A549 (cell line): ENCODE measurements at regions not wholly inside any gene's neighbourhood (a gene's known extent, or its start where the extent isn't known, plus 50 kb on each side); places are given as distances from the start of the nearest gene placed in this dataset.

Experiments used
- ATAC-seq, 2 experiments: fragments of 200-7000 bp in 1 of 2; fragments of >200 bp in 1 of 2; cut with Nextera tagmentation in 1 of 2; cut with Tn5 transposase in 1 of 2; 3 replicates each; pipeline versions ENCODE4 v1.8.0 to v1.9.1; 2018 to 2020; ENCODE audit warnings: mild to moderate bottlenecking in 1 of 2, moderate library complexity in 1 of 2
- CTCF ChIA-PET: fragments of 300-600 bp; sonication (Branson Sonifier 250); formaldehyde crosslinking; extraction: SDS; loops from one replicate; lab custom pipeline; 2021; ENCODE audit warnings: antibody characterized with exemption, inconsistent platforms; lab: Yijun Ruan, JAX
- POLR2A ChIA-PET: fragments of 350-600 bp; formaldehyde crosslinking; extraction: SDS; loops from one replicate; lab custom pipeline; 2021; ENCODE audit warnings: antibody characterized with exemption, inconsistent platforms; lab: Yijun Ruan, JAX
- DNase-seq, 2 experiments: peaks; one replicate each; pipeline versions ENCODE4 v3.0.0 to v3.0.0-alpha.2; 2011 to 2016; ENCODE audit warnings: low read depth in 1 of 2, low spot score in 1 of 2
- FAIRE-seq: peaks from 2 replicates; lab custom pipeline; 2011; peaks lifted over from hg19 to GRCh38; lab: Jason Lieb, UNC
- H3K27ac ChIP-seq, 2 experiments: fragments of >200 bp; sonication (Bioruptor Twin); formaldehyde crosslinking; 3 replicates each; pipeline ENCODE4 v1.5.1; 2016 to 2017
- H3K4me1 ChIP-seq: fragments of >200 bp; sonication (Bioruptor Twin); formaldehyde crosslinking; 3 replicates; pipeline ENCODE4 v1.6.1; 2016
- H3K4me2 ChIP-seq: fragments of >200 bp; sonication (Bioruptor Twin); formaldehyde crosslinking; 3 replicates; pipeline ENCODE4 v1.6.1; 2016
- H3K4me3 ChIP-seq: fragments of >200 bp; sonication (Bioruptor Twin); formaldehyde crosslinking; 3 replicates; pipeline ENCODE4 v1.5.1; 2016
- H3K9me3 ChIP-seq: fragments of >200 bp; sonication (Bioruptor Twin); formaldehyde crosslinking; 3 replicates; pipeline ENCODE4 v1.6.1; 2016
- CEBPB ChIP-seq, 2 experiments: fragments of >200 bp in 1 of 2; sonication (Bioruptor Twin) in 1 of 2; formaldehyde crosslinking in 1 of 2; IDR thresholded peaks; 2 replicates each; pipeline ENCODE4 v1.6.1; 2012 to 2016
- CHD2 ChIP-seq: fragments of 150-350 bp; IDR thresholded peaks from 2 replicates; pipeline ENCODE4 v1.6.1; 2014; ENCODE audit warnings: low read length; ENCODE audit not compliant: partially characterized antibody
- EHMT2 ChIP-seq: fragments of 200-600 bp; sonication (generic); IDR thresholded peaks from 2 replicates; pipeline ENCODE4 v1.6.1; 2016; ENCODE audit warnings: antibody characterized with exemption, low read depth, mild to moderate bottlenecking, moderate library complexity
- FOSL2 ChIP-seq, 2 experiments: fragments of 450-650 bp in 1 of 2; fragments of >200 bp in 1 of 2; sonication (Bioruptor Twin) in 1 of 2; formaldehyde crosslinking; IDR thresholded peaks; 2 replicates each; pipeline versions ENCODE4 v1.5.0 to v1.6.1; 2016 to 2020; ENCODE audit warnings: mild to moderate bottlenecking in 1 of 2, moderate library complexity in 1 of 2
- FOXS1 ChIP-seq: fragments of 250-450 bp; sonication (Bioruptor Pico); IDR thresholded peaks from 2 replicates; pipeline ENCODE4 v1.5.0; 2020; ENCODE audit warnings: mild to moderate bottlenecking, moderate library complexity
- JUN ChIP-seq, 2 experiments: fragments of >200 bp; sonication (Bioruptor Twin); formaldehyde crosslinking; IDR thresholded peaks; 2 replicates in 1 of 2; 3 replicates in 1 of 2; pipeline ENCODE4 v1.6.1; 2016 to 2017
- JUNB ChIP-seq: fragments of >200 bp; sonication (Bioruptor Twin); formaldehyde crosslinking; IDR thresholded peaks from 2 replicates; pipeline ENCODE4 v1.6.1; 2016
- KDM5A ChIP-seq: fragments of 200-600 bp; sonication (generic); IDR thresholded peaks from 2 replicates; pipeline ENCODE4 v1.6.1; 2016; ENCODE audit warnings: antibody characterized with exemption, mild to moderate bottlenecking
- MAFK ChIP-seq: fragments of 450-650 bp; IDR thresholded peaks from 2 replicates; pipeline ENCODE4 v1.6.1; 2014; ENCODE audit not compliant: partially characterized antibody
- NPAS2 ChIP-seq: fragments of 250-450 bp; sonication (Bioruptor Pico); IDR thresholded peaks from 2 replicates; pipeline ENCODE4 v1.8.0; 2022; ENCODE audit warnings: mild to moderate bottlenecking, moderate library complexity, borderline replicate concordance
- RAD21 ChIP-seq, 2 experiments: fragments of >200 bp in 1 of 2; sonication (Bioruptor Twin) in 1 of 2; formaldehyde crosslinking in 1 of 2; IDR thresholded peaks in 1 of 2; conservative IDR thresholded peaks in 1 of 2; 2 replicates in 1 of 2; 3 replicates in 1 of 2; pipeline ENCODE4 v1.6.1; 2012 to 2018; ENCODE audit warnings: inconsistent platforms in 1 of 2
- RARB ChIP-seq: fragments of 250-450 bp; sonication (Bioruptor Pico); IDR thresholded peaks from 2 replicates; pipeline ENCODE4 v1.8.0; 2021; ENCODE audit warnings: mild to moderate bottlenecking, moderate library complexity
- RCOR1 ChIP-seq: fragments of 150-350 bp; IDR thresholded peaks from 2 replicates; pipeline ENCODE4 v1.6.1; 2014; ENCODE audit warnings: antibody characterized with exemption, low read length, low read depth
- RFX5 ChIP-seq: fragments of 450-650 bp; IDR thresholded peaks from 2 replicates; pipeline ENCODE4 v1.7.1; 2014; ENCODE audit warnings: antibody characterized with exemption, mild to moderate bottlenecking, moderate library complexity
- SMC3 ChIP-seq: fragments of >200 bp; sonication (Bioruptor Twin); formaldehyde crosslinking; IDR thresholded peaks from 3 replicates; pipeline ENCODE4 v1.6.1; 2018; ENCODE audit warnings: inconsistent platforms
- SREBF2 ChIP-seq: fragments of 450-650 bp; IDR thresholded peaks from 2 replicates; pipeline ENCODE4 v1.6.1; 2014; ENCODE audit warnings: mild to moderate bottlenecking, moderate library complexity
- ZNF302 ChIP-seq: fragments of 250-450 bp; sonication (Bioruptor Pico); IDR thresholded peaks from 2 replicates; pipeline ENCODE4 v1.9.0; 2021; ENCODE audit warnings: inconsistent platforms, mild to moderate bottlenecking, moderate library complexity
- WGBS: methylation state at CpG from one replicate; pipeline ENCODE4 v1.1.6; 2017; ENCODE audit errors: missing lambda C conversion rate; 5-methylcytosine and 5-hydroxymethylcytosine counted together
- TF ChIP-seq, protein P1 (sequence below): fragments of 250-450 bp; sonication (Bioruptor Pico); IDR thresholded peaks from 2 replicates; pipeline ENCODE4 v1.5.0; 2021; ENCODE audit warnings: mild to moderate bottlenecking, moderate library complexity, borderline replicate concordance
- TF ChIP-seq, protein P2 (sequence below): fragments of 450-650 bp; IDR thresholded peaks from 2 replicates; pipeline ENCODE4 v1.6.1; 2014; ENCODE audit warnings: antibody characterized with exemption
- TF ChIP-seq, protein P3 (sequence below): IDR thresholded peaks from 2 replicates; pipeline ENCODE4 v1.6.1; 2012; ENCODE audit warnings: low read depth, borderline replicate concordance
- TF ChIP-seq, protein P4 (sequence below): fragments of >200 bp; sonication (Bioruptor Twin); formaldehyde crosslinking; IDR thresholded peaks from 3 replicates; pipeline ENCODE4 v1.5.1; 2016
- TF ChIP-seq, protein P5 (sequence below): IDR thresholded peaks from 2 replicates; pipeline ENCODE4 v1.6.1; 2012

DNA sequence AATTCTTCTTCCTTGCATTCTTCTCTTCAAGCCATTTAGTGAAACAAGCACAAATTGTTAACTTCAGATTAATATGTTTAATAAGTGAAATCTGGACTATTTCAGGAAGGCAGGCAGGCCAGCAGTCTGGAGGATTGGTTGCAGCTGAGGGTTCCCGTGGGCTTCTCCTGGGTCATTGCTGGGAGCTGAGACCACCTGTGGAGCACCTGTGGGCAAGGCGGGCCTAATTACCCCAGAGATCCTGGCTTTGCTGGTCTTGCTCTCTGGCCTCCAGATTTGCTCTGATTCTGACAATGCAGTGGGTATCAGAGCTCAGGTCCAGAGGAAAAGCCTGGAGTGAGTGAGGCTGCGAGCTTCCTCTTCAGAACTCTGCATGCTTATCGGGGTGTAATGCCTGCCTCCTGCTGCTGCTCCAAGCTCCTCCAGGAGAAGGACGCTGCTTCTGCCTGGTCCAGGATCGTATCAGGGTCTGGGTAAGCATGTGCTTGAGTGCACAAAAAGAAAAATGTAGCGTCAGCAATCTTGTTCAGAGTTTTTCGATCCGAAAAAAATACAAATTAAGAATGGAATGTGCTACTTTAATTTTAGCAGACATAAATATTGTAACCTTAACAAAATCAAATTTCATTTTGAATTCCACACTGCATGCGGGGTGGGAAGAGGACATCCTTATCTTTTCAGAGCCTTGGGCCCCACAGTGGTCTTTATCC lies 93.8 kb downstream of the TMEM30B start:
- no peak for ATAC-seq
- Histone ChIP-seq H3K4me1 (peaks cover 24% of the 10 kb centered on the region), H3K4me3 (no peak overlapping the region), H3K9me3 (no peaks in the 10 kb centered on the region), H3K27ac (peak overlapping the region; percentile 88 to 95; a peak in 4 of 6 replicates), H3K4me2 (peak overlapping the region; percentile 70; the same call in 2 of the 3 replicates)
- no peak for FAIRE-seq
- ChIA-PET POLR2A (interaction anchor here (0.6 to 2.4 kb wide), 2 partner anchors 207 to 538 kb away, joined by 3 to 12 read pairs; partner anchors contain the start of genes SIX1, SLC38A6 and TRMT5), CTCF (interaction anchor here (0.5 to 1.0 kb wide), 3 partner anchors 162 to 544 kb away, joined by 3 to 7 read pairs (median 4); no protein-coding TSS in a partner anchor)
- 93% methylated on average over 10 of the region's 10 CpGs for WGBS
- no peak for DNase-seq
- TF ChIP-seq NPAS2 (CRISPR knock-in tag) (no peak), RAD21 (conservative IDR thresholded peaks at IDR 0.05 in 1 of 2, IDR thresholded peaks at IDR 0.05 in 1 of 2) (no peak), EHMT2 (no peak), CHD2 (no peak), CEBPB (IDR thresholded peaks at IDR 0.05) (no peak), SMC3 (no peak), MAFK (peak; percentile 91)
- TF ChIP-seq, protein P1, sequence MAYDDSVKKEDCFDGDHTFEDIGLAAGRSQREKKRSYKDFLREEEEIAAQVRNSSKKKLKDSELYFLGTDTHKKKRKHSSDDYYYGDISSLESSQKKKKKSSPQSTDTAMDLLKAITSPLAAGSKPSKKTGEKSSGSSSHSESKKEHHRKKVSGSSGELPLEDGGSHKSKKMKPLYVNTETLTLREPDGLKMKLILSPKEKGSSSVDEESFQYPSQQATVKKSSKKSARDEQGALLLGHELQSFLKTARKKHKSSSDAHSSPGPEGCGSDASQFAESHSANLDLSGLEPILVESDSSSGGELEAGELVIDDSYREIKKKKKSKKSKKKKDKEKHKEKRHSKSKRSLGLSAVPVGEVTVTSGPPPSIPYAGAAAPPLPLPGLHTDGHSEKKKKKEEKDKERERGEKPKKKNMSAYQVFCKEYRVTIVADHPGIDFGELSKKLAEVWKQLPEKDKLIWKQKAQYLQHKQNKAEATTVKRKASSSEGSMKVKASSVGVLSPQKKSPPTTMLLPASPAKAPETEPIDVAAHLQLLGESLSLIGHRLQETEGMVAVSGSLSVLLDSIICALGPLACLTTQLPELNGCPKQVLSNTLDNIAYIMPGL (CRISPR knock-in tag): no peak

DNA sequence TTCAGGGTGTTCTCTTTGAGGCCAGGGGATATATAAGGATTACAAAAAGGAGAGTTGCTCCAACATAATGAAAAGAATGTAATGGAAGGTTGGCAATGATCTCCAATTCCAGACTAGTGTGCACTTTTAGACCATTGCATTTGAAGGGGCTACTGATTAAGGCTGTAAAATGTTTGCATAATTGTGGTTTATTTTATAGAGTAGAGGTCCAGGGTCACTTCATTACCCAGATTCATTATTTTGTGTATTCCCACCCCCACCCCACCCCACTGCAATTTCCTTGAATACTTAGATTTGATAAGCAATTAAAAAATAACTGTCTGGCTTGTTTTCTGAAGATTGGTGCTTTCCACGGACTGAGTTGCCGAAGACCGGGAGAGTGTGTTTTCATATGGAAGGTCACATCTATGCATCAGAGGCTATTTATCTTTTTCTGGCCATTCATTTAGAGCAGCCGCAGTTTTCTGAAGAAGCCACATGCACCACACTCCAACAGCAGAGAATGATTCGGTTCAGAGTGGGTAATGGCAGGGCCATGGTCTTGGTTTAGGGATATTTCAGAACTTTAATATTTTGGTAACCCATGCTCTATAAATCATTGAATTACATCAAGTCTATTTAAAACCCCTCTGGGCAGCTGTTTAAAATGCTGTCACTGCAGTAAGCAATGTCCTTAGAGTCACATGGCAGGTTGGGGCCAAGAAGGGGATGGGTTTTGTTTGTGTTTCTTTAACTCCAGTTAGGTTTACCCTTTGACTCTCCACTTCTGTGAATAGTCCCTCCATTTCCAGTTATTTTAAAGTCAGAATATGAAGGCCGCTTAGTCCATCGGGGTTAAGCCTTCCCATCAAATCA lies 94.6 kb downstream of the TMEM30B start:
- ChIA-PET CTCF (interaction anchor here (0.5 to 1.4 kb wide), 3 partner anchors 161 to 544 kb away, joined by 3 to 4 read pairs (median 3); no protein-coding TSS in a partner anchor), POLR2A (no interaction called here)
- ATAC-seq (no peak), DNase-seq (no peak), FAIRE-seq (no peak)
- H3K4me1 ChIP-seq: peaks cover 24% of the 10 kb centered on the region
- no peak for TF ChIP-seq RARB (CRISPR knock-in tag)
- no peak for TF ChIP-seq FOSL2 (IDR thresholded peaks at IDR 0.05)
- TF ChIP-seq FOSL2 (CRISPR knock-in tag; IDR thresholded peaks at IDR 0.05): no peak
- TF ChIP-seq, protein P2, sequence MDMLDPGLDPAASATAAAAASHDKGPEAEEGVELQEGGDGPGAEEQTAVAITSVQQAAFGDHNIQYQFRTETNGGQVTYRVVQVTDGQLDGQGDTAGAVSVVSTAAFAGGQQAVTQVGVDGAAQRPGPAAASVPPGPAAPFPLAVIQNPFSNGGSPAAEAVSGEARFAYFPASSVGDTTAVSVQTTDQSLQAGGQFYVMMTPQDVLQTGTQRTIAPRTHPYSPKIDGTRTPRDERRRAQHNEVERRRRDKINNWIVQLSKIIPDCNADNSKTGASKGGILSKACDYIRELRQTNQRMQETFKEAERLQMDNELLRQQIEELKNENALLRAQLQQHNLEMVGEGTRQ: no peak
- TF ChIP-seq SMC3: no peak
- no peak for TF ChIP-seq JUNB
- TF ChIP-seq, protein P3, sequence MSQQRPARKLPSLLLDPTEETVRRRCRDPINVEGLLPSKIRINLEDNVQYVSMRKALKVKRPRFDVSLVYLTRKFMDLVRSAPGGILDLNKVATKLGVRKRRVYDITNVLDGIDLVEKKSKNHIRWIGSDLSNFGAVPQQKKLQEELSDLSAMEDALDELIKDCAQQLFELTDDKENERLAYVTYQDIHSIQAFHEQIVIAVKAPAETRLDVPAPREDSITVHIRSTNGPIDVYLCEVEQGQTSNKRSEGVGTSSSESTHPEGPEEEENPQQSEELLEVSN: no peak
- TF ChIP-seq, protein P4, sequence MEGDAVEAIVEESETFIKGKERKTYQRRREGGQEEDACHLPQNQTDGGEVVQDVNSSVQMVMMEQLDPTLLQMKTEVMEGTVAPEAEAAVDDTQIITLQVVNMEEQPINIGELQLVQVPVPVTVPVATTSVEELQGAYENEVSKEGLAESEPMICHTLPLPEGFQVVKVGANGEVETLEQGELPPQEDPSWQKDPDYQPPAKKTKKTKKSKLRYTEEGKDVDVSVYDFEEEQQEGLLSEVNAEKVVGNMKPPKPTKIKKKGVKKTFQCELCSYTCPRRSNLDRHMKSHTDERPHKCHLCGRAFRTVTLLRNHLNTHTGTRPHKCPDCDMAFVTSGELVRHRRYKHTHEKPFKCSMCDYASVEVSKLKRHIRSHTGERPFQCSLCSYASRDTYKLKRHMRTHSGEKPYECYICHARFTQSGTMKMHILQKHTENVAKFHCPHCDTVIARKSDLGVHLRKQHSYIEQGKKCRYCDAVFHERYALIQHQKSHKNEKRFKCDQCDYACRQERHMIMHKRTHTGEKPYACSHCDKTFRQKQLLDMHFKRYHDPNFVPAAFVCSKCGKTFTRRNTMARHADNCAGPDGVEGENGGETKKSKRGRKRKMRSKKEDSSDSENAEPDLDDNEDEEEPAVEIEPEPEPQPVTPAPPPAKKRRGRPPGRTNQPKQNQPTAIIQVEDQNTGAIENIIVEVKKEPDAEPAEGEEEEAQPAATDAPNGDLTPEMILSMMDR: no peak
- TF ChIP-seq RFX5: no peak
- TF ChIP-seq SREBF2: no peak
- no peak for TF ChIP-seq FOXS1 (CRISPR knock-in tag)
- TF ChIP-seq JUN (IDR thresholded peaks at IDR 0.05): no peak
- TF ChIP-seq RCOR1: no peak
- TF ChIP-seq CHD2: no peak
- no peak for TF ChIP-seq ZNF302
- TF ChIP-seq NPAS2 (CRISPR knock-in tag): no peak
- TF ChIP-seq, protein P5, sequence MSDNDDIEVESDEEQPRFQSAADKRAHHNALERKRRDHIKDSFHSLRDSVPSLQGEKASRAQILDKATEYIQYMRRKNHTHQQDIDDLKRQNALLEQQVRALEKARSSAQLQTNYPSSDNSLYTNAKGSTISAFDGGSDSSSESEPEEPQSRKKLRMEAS: no peak
- no peak for TF ChIP-seq KDM5A
- H3K4me2 ChIP-seq: no peak overlapping the region
- no peaks in the 10 kb centered on the region for H3K9me3 ChIP-seq
- no peak overlapping the region for H3K4me3 ChIP-seq
- 91% methylated on average over 7 of the region's 7 CpGs for WGBS
- peak overlapping the region in 1 of 2 experiments; percentile 95; a peak in 3 of 6 replicates for H3K27ac ChIP-seq
